ENCODE measurements at regions not wholly inside any gene's neighbourhood (a gene's known extent, or its start where the extent isn't known, plus 50 kb on each side); places are given as distances from the start of the nearest gene placed in this dataset.

- Mint-ChIP-seq H3K9me3 (peaks cover 7% of the 10 kb centered on the region), H3K27ac (ENCODE audit: unreplicated experiment) (no peak overlapping the region), H3K4me3 (no peak overlapping the region), H3K36me3 (ENCODE audit: low read depth) (peaks cover 2% of the 10 kb centered on the region), H3K27me3 (ENCODE audit: low read depth) (no peaks in the 10 kb centered on the region), H3K4me1 (no peaks in the 10 kb centered on the region)
- no peak for DNase-seq (ENCODE audit: low read depth, low spot score)
- no peak for TF ChIP-seq CTCF (conservative IDR thresholded peaks at IDR 0.05)
Measured at GRCh38 chr11:29773656-29774264, 243.1 kb downstream of the KCNA4 start.

- Mint-ChIP-seq H3K4me1 (no peaks in the 10 kb centered on the region), H3K4me3 (no peak overlapping the region), H3K27me3 (ENCODE audit: low read depth) (no peaks in the 10 kb centered on the region), H3K36me3 (ENCODE audit: low read depth) (no peaks in the 10 kb centered on the region), H3K27ac (ENCODE audit: unreplicated experiment) (no peak overlapping the region), H3K9me3 (peaks cover 3% of the 10 kb centered on the region)
- TF ChIP-seq CTCF (conservative IDR thresholded peaks at IDR 0.05): no peak
- DNase-seq (ENCODE audit: low read depth, low spot score): no peak
Measured at GRCh38 chr11:29756871-29757270, 260.0 kb downstream of the KCNA4 start.

GRCh38 chr11:29755474-29755873 lies 261.4 kb downstream of the KCNA4 start:
- no peaks in the 10 kb centered on the region for H3K27me3 Mint-ChIP-seq (ENCODE audit: low read depth)
- TF ChIP-seq CTCF (conservative IDR thresholded peaks at IDR 0.05): no peak
- H3K36me3 Mint-ChIP-seq (ENCODE audit: low read depth): no peaks in the 10 kb centered on the region
- H3K27ac Mint-ChIP-seq (ENCODE audit: unreplicated experiment): no peak overlapping the region
- no peaks in the 10 kb centered on the region for H3K4me1 Mint-ChIP-seq
- no peak for DNase-seq (ENCODE audit: low read depth, low spot score)
- H3K9me3 Mint-ChIP-seq: peaks cover 3% of the 10 kb centered on the region
- no peak overlapping the region for H3K4me3 Mint-ChIP-seq

GRCh38 chr11:29751618-29752017 lies 265.2 kb downstream of the KCNA4 start:
- Mint-ChIP-seq H3K27ac (ENCODE audit: unreplicated experiment) (no peak overlapping the region), H3K4me1 (no peaks in the 10 kb centered on the region), H3K9me3 (no peaks in the 10 kb centered on the region), H3K4me3 (no peak overlapping the region), H3K27me3 (ENCODE audit: low read depth) (no peaks in the 10 kb centered on the region), H3K36me3 (ENCODE audit: low read depth) (no peaks in the 10 kb centered on the region)
- TF ChIP-seq CTCF (conservative IDR thresholded peaks at IDR 0.05): no peak
- DNase-seq (ENCODE audit: low read depth, low spot score): no peak

- no peaks in the 10 kb centered on the region for H3K9me3 Mint-ChIP-seq
- no peak for TF ChIP-seq CTCF (conservative IDR thresholded peaks at IDR 0.05)
- no peak for DNase-seq (ENCODE audit: low read depth, low spot score)
- no peak overlapping the region for H3K27ac Mint-ChIP-seq (ENCODE audit: unreplicated experiment)
- H3K36me3 Mint-ChIP-seq (ENCODE audit: low read depth): no peaks in the 10 kb centered on the region
- no peaks in the 10 kb centered on the region for H3K27me3 Mint-ChIP-seq (ENCODE audit: low read depth)
- no peak overlapping the region for H3K4me3 Mint-ChIP-seq
- no peaks in the 10 kb centered on the region for H3K4me1 Mint-ChIP-seq
Measured at GRCh38 chr11:29750392-29750791, 266.4 kb downstream of the KCNA4 start.
